ENCODE measurements at regions not wholly inside any gene's neighbourhood (a gene's known extent, or its start where the extent isn't known, plus 50 kb on each side); places are given as distances from the start of the nearest gene placed in this dataset.

- TF ChIP-seq CTCF (IDR thresholded peaks at IDR 0.05; ENCODE audit: poor library complexity) (no peak), EZH2 (IDR thresholded peaks at IDR 0.05; ENCODE audit: borderline replicate concordance) (no peak), EZH2phosphoT487 (IDR thresholded peaks at IDR 0.05; ENCODE audit: low read depth, severe bottlenecking, unreplicated experiment) (no peak)
Observed at GRCh38 chrX:96551322-96551872, 133.2 kb upstream of the DIAPH2 start.
